C4-2B (cell line): ENCODE measurements at regions not wholly inside any gene's neighbourhood (a gene's known extent, or its start where the extent isn't known, plus 50 kb on each side); places are given as distances from the start of the nearest gene placed in this dataset.

ENCODE experiments used
- ZFX ChIP-seq: fragments of 450-650 bp; IDR thresholded peaks from 2 replicates; pipeline ENCODE4 v1.6.1; 2017
- TF ChIP-seq, protein P1 (sequence below): fragments of 450-650 bp; conservative IDR thresholded peaks from 2 replicates; pipeline ENCODE4 v1.5.1; 2017; ENCODE audit warnings: mild to moderate bottlenecking

DNA sequence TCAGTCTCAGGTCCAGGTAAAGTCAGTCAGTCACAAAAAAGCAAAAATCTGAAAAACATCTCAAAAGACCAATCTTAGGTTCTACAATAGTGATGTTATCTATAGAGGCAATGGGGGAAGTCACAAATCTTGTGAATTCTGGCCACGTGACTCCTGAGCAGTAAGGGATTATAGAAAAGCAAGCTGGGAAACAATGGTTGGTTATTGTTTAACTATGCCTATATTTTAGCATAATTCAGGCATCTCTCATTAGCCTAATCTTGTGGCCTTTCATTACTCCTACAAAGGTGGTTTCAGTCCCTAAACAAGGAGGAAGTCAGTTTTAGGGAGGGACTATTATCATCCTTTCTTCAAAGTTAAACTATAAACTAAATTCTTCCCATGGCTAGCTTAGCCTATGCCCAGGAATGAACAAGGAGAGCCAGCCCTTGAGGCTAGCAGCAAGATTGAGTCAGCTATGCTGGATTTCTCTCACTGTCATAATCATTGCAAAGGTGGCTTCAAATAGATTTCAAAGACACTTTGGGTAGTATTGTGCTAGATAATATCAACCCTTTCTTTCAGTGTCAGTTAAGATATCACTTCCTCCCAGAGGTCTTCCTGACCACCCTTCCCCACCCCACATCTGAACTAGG lies 56.4 kb upstream of the ITGA6 start:
- TF ChIP-seq, protein P1, sequence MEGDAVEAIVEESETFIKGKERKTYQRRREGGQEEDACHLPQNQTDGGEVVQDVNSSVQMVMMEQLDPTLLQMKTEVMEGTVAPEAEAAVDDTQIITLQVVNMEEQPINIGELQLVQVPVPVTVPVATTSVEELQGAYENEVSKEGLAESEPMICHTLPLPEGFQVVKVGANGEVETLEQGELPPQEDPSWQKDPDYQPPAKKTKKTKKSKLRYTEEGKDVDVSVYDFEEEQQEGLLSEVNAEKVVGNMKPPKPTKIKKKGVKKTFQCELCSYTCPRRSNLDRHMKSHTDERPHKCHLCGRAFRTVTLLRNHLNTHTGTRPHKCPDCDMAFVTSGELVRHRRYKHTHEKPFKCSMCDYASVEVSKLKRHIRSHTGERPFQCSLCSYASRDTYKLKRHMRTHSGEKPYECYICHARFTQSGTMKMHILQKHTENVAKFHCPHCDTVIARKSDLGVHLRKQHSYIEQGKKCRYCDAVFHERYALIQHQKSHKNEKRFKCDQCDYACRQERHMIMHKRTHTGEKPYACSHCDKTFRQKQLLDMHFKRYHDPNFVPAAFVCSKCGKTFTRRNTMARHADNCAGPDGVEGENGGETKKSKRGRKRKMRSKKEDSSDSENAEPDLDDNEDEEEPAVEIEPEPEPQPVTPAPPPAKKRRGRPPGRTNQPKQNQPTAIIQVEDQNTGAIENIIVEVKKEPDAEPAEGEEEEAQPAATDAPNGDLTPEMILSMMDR, result no peak
- no peak for TF ChIP-seq ZFX
